Activated CD8-positive, alpha-beta memory T cell treated with anti-CD3 and anti-CD28 coated beads for 1 hour (primary cell): ENCODE measurements at regions not wholly inside any gene's neighbourhood (a gene's known extent, or its start where the extent isn't known, plus 50 kb on each side); places are given as distances from the start of the nearest gene placed in this dataset.

Experiments used
- DNase-seq, 2 donors: peaks; one replicate each; pipeline ENCODE4 v3.0.0-alpha.2; 2020; ENCODE audit warnings: low read depth in 1 of 2; ENCODE audit errors: extremely low read depth in 1 of 2

GRCh38 chr5:130278136-130278535 is 373.9 kb downstream of the CHSY3 start:
- no peak for DNase-seq

GRCh38 chr5:130277522-130277921 is 373.3 kb downstream of the CHSY3 start:
- no peak for DNase-seq

- DNase-seq: no peak
Measured at GRCh38 chr5:130277002-130277401, 372.7 kb downstream of the CHSY3 start.

- DNase-seq: no peak
Measured at GRCh38 chr5:130272837-130273236, 368.6 kb downstream of the CHSY3 start.

- no peak for DNase-seq
Measured at GRCh38 chr5:130270786-130271185, 366.5 kb downstream of the CHSY3 start.

DNA sequence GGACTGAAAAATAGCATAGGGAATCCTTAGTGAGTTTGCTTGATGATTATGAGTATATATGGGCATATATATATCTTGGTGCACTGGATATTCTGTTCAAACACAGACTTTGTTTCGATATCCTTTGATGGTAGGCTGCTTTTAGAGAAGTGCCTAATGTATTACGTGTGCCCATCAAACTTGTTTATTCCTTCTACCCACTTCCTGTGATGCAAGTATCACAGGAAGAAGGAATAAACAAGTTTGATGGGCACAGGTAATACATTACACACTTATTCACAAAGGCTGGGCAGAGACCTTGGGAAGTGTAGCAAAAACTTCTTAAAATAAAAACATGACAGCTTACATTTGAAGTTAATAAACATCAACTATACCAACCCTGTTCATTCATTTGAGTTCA is 364.2 kb downstream of the CHSY3 start:
- no peak for DNase-seq

GRCh38 chr5:130267926-130268325 is 363.7 kb downstream of the CHSY3 start:
- DNase-seq: no peak

- DNase-seq: no peak
Measured at GRCh38 chr5:130260481-130260880, 356.2 kb downstream of the CHSY3 start.

- no peak for DNase-seq
Measured at GRCh38 chr5:130251931-130252330, 347.7 kb downstream of the CHSY3 start.

- no peak for DNase-seq
Measured at GRCh38 chr5:130243641-130244040, 339.4 kb downstream of the CHSY3 start.

DNA sequence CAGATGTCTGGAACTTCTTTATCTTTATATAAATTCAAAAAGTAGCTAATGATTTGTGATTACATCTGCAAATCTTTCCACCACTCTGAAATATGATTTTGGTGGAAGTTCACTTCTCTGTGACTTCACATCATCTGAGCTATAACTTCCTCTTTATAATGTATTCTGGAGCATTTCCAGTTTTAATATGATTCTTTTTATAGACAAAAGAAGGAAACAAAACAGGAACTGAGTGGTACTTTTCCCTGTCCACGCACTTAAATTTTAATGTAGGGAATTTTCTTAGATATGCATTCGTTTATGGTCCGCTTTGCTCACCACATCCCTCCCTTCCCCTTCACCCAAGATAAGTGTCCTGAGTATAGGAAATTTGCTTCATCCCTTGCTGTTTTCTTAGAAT is 333.5 kb downstream of the CHSY3 start:
- DNase-seq: no peak
